A549 (cell line): ENCODE measurements at regions not wholly inside any gene's neighbourhood (a gene's known extent, or its start where the extent isn't known, plus 50 kb on each side); places are given as distances from the start of the nearest gene placed in this dataset.

Experiments used
- ATAC-seq, 2 experiments: fragments of 200-7000 bp in 1 of 2; fragments of >200 bp in 1 of 2; cut with Nextera tagmentation in 1 of 2; cut with Tn5 transposase in 1 of 2; 3 replicates each; pipeline versions ENCODE4 v1.8.0 to v1.9.1; 2018 to 2020; ENCODE audit warnings: mild to moderate bottlenecking in 1 of 2, moderate library complexity in 1 of 2
- CTCF ChIA-PET: fragments of 300-600 bp; sonication (Branson Sonifier 250); formaldehyde crosslinking; extraction: SDS; loops from one replicate; lab custom pipeline; 2021; ENCODE audit warnings: antibody characterized with exemption, inconsistent platforms; lab: Yijun Ruan, JAX
- POLR2A ChIA-PET: fragments of 350-600 bp; formaldehyde crosslinking; extraction: SDS; loops from one replicate; lab custom pipeline; 2021; ENCODE audit warnings: antibody characterized with exemption, inconsistent platforms; lab: Yijun Ruan, JAX
- DNase-seq, 2 experiments: peaks; one replicate each; pipeline versions ENCODE4 v3.0.0 to v3.0.0-alpha.2; 2011 to 2016; ENCODE audit warnings: low read depth in 1 of 2, low spot score in 1 of 2
- FAIRE-seq: peaks from 2 replicates; lab custom pipeline; 2011; peaks lifted over from hg19 to GRCh38; lab: Jason Lieb, UNC
- H3K27ac ChIP-seq, 2 experiments: fragments of >200 bp; sonication (Bioruptor Twin); formaldehyde crosslinking; 3 replicates each; pipeline ENCODE4 v1.5.1; 2016 to 2017
- H3K4me1 ChIP-seq: fragments of >200 bp; sonication (Bioruptor Twin); formaldehyde crosslinking; 3 replicates; pipeline ENCODE4 v1.6.1; 2016
- H3K4me2 ChIP-seq: fragments of >200 bp; sonication (Bioruptor Twin); formaldehyde crosslinking; 3 replicates; pipeline ENCODE4 v1.6.1; 2016
- H3K4me3 ChIP-seq: fragments of >200 bp; sonication (Bioruptor Twin); formaldehyde crosslinking; 3 replicates; pipeline ENCODE4 v1.5.1; 2016
- H3K9me3 ChIP-seq: fragments of >200 bp; sonication (Bioruptor Twin); formaldehyde crosslinking; 3 replicates; pipeline ENCODE4 v1.6.1; 2016
- ATOH8 ChIP-seq: fragments of 250-450 bp; sonication (Bioruptor Pico); IDR thresholded peaks from 2 replicates; pipeline ENCODE4 v1.5.0; 2020; ENCODE audit warnings: low read depth, mild to moderate bottlenecking, moderate library complexity
- BCL3 ChIP-seq: fragments of >200 bp; sonication (Bioruptor Twin); formaldehyde crosslinking; IDR thresholded peaks from 3 replicates; pipeline ENCODE4 v1.6.1; 2016
- CEBPB ChIP-seq, 2 experiments: fragments of >200 bp in 1 of 2; sonication (Bioruptor Twin) in 1 of 2; formaldehyde crosslinking in 1 of 2; IDR thresholded peaks; 2 replicates each; pipeline ENCODE4 v1.6.1; 2012 to 2016
- CHD4 ChIP-seq: fragments of 200-600 bp; sonication (generic); IDR thresholded peaks from 2 replicates; pipeline ENCODE4 v1.6.1; 2016; ENCODE audit warnings: antibody characterized with exemption, mild to moderate bottlenecking, borderline replicate concordance
- EHF ChIP-seq: fragments of 250-450 bp; sonication (Bioruptor Pico); IDR thresholded peaks from 2 replicates; pipeline ENCODE4 v1.5.0; 2020; ENCODE audit warnings: mild to moderate bottlenecking
- ELK1 ChIP-seq: fragments of 150-350 bp; IDR thresholded peaks from 2 replicates; pipeline ENCODE4 v1.6.1; 2014; ENCODE audit warnings: low read depth, mild to moderate bottlenecking, low read length
- ESRRA ChIP-seq: fragments of 150-350 bp; IDR thresholded peaks from 2 replicates; pipeline ENCODE4 v1.6.1; 2014; ENCODE audit warnings: mild to moderate bottlenecking, low read length, borderline replicate concordance
- FOSB ChIP-seq: fragments of 250-450 bp; sonication (Bioruptor Pico); IDR thresholded peaks from 2 replicates; pipeline ENCODE4 v1.5.0; 2020; ENCODE audit warnings: mild to moderate bottlenecking, moderate library complexity
- KDM1A ChIP-seq: fragments of 200-600 bp; sonication (generic); IDR thresholded peaks from 2 replicates; pipeline ENCODE4 v1.6.1; 2016; ENCODE audit warnings: low read depth, mild to moderate bottlenecking
- MAFK ChIP-seq: fragments of 450-650 bp; IDR thresholded peaks from 2 replicates; pipeline ENCODE4 v1.6.1; 2014; ENCODE audit not compliant: partially characterized antibody
- NFE2L2 ChIP-seq: fragments of 150-350 bp; conservative IDR thresholded peaks from 2 replicates; pipeline ENCODE4 v1.6.1; 2014; ENCODE audit warnings: low read length
- POLR2A ChIP-seq: IDR thresholded peaks from 2 replicates; pipeline ENCODE4 v1.6.1; 2012; ENCODE audit warnings: mild to moderate bottlenecking, low read length
- RAD21 ChIP-seq, 2 experiments: fragments of >200 bp in 1 of 2; sonication (Bioruptor Twin) in 1 of 2; formaldehyde crosslinking in 1 of 2; IDR thresholded peaks in 1 of 2; conservative IDR thresholded peaks in 1 of 2; 2 replicates in 1 of 2; 3 replicates in 1 of 2; pipeline ENCODE4 v1.6.1; 2012 to 2018; ENCODE audit warnings: inconsistent platforms in 1 of 2
- RARB ChIP-seq: fragments of 250-450 bp; sonication (Bioruptor Pico); IDR thresholded peaks from 2 replicates; pipeline ENCODE4 v1.8.0; 2021; ENCODE audit warnings: mild to moderate bottlenecking, moderate library complexity
- TFCP2L1 ChIP-seq: fragments of 250-450 bp; sonication (Bioruptor Pico); IDR thresholded peaks from 2 replicates; pipeline ENCODE4 v1.5.0; 2021; ENCODE audit warnings: mild to moderate bottlenecking
- ZC3H11A ChIP-seq: fragments of 450-650 bp; IDR thresholded peaks from 2 replicates; pipeline ENCODE4 v1.6.1; 2014; ENCODE audit warnings: antibody characterized with exemption, mild to moderate bottlenecking
- ZFP36 ChIP-seq: fragments of 450-650 bp; IDR thresholded peaks from 2 replicates; pipeline ENCODE4 v1.6.1; 2014; ENCODE audit warnings: borderline replicate concordance; ENCODE audit not compliant: partially characterized antibody
- WGBS: methylation state at CpG from one replicate; pipeline ENCODE4 v1.1.6; 2017; ENCODE audit errors: missing lambda C conversion rate; 5-methylcytosine and 5-hydroxymethylcytosine counted together
- TF ChIP-seq, protein P1 (sequence below): fragments of 200-600 bp; sonication (generic); IDR thresholded peaks from 2 replicates; pipeline ENCODE4 v1.6.1; 2016; ENCODE audit warnings: antibody characterized with exemption, mild to moderate bottlenecking, moderate library complexity
- TF ChIP-seq, protein P2 (sequence below): IDR thresholded peaks from 2 replicates; pipeline ENCODE4 v1.6.1; 2012; ENCODE audit warnings: low read depth, borderline replicate concordance

GRCh38 chr12:60872850-60873713, 1277.3 kb downstream of the SLC16A7 start (continued):
- TF ChIP-seq KDM1A: no peak
- no peak for TF ChIP-seq BCL3
- TF ChIP-seq, protein P1, sequence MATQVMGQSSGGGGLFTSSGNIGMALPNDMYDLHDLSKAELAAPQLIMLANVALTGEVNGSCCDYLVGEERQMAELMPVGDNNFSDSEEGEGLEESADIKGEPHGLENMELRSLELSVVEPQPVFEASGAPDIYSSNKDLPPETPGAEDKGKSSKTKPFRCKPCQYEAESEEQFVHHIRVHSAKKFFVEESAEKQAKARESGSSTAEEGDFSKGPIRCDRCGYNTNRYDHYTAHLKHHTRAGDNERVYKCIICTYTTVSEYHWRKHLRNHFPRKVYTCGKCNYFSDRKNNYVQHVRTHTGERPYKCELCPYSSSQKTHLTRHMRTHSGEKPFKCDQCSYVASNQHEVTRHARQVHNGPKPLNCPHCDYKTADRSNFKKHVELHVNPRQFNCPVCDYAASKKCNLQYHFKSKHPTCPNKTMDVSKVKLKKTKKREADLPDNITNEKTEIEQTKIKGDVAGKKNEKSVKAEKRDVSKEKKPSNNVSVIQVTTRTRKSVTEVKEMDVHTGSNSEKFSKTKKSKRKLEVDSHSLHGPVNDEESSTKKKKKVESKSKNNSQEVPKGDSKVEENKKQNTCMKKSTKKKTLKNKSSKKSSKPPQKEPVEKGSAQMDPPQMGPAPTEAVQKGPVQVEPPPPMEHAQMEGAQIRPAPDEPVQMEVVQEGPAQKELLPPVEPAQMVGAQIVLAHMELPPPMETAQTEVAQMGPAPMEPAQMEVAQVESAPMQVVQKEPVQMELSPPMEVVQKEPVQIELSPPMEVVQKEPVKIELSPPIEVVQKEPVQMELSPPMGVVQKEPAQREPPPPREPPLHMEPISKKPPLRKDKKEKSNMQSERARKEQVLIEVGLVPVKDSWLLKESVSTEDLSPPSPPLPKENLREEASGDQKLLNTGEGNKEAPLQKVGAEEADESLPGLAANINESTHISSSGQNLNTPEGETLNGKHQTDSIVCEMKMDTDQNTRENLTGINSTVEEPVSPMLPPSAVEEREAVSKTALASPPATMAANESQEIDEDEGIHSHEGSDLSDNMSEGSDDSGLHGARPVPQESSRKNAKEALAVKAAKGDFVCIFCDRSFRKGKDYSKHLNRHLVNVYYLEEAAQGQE: no peak
- TF ChIP-seq EHF (CRISPR knock-in tag): no peak

DNA sequence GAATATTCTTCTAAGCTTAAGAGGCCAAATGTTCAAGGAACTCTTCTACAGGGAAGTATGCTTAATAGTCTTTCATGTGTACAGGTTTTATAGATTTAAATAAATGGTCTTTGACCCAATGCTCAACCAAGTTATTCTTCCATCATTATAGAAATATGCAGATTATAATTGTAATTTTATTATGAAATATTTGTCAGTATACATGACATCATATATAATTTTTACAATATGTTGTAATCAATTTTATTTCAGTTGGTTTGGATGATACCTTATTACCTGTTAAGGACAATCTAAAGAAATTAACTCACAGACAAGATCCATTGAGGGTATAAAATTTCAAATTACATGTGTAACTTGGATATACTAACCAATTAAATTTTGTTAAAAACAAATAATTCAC, 1278.3 kb downstream of the SLC16A7 start:
- Histone ChIP-seq H3K4me1 (no peaks in the 10 kb centered on the region), H3K4me3 (no peak overlapping the region), H3K9me3 (peaks cover 8% of the 10 kb centered on the region; the same call in 1 of the 3 replicates), H3K27ac (no peak overlapping the region), H3K4me2 (no peak overlapping the region)
- no peak for TF ChIP-seq ESRRA
- TF ChIP-seq ZC3H11A: no peak
- TF ChIP-seq EHF (CRISPR knock-in tag): no peak
- ChIA-PET POLR2A (no interaction called here), CTCF (no interaction called here)
- no peak for FAIRE-seq
- no peak for DNase-seq
- no peak for ATAC-seq

GRCh38 chr12:60920841-60921495, 1325.1 kb downstream of the SLC16A7 start:
- Histone ChIP-seq H3K9me3 (no peaks in the 10 kb centered on the region), H3K4me1 (no peaks in the 10 kb centered on the region), H3K4me2 (no peak overlapping the region), H3K27ac (no peak overlapping the region), H3K4me3 (no peak overlapping the region)
- ChIA-PET POLR2A (no interaction called here), CTCF (no interaction called here)
- DNase-seq: peak in 1 of 2 experiments; percentile 14
- no peak for TF ChIP-seq FOSB (CRISPR knock-in tag)
- peak; percentile 88 for TF ChIP-seq NFE2L2
- TF ChIP-seq, protein P1: no peak
- no peak for TF ChIP-seq ATOH8
- no peak for TF ChIP-seq CHD4
- TF ChIP-seq, protein P2, sequence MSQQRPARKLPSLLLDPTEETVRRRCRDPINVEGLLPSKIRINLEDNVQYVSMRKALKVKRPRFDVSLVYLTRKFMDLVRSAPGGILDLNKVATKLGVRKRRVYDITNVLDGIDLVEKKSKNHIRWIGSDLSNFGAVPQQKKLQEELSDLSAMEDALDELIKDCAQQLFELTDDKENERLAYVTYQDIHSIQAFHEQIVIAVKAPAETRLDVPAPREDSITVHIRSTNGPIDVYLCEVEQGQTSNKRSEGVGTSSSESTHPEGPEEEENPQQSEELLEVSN: no peak
- TF ChIP-seq EHF (CRISPR knock-in tag): no peak
- peak; percentile 73 for TF ChIP-seq MAFK
- TF ChIP-seq RARB: no peak
- no peak for TF ChIP-seq ZFP36
- no peak for TF ChIP-seq CEBPB (IDR thresholded peaks at IDR 0.05)
- TF ChIP-seq ESRRA: no peak
- TF ChIP-seq TFCP2L1: no peak
- no peak for TF ChIP-seq POLR2A
- no peak for TF ChIP-seq RAD21 (conservative IDR thresholded peaks at IDR 0.05 in 1 of 2, IDR thresholded peaks at IDR 0.05 in 1 of 2)
- TF ChIP-seq ELK1: no peak
- no peak for ATAC-seq
- FAIRE-seq: no peak
- 45% methylated on average over 2 of the region's 2 CpGs for WGBS
